GM21526 (cell line): ENCODE measurements at regions not wholly inside any gene's neighbourhood (a gene's known extent, or its start where the extent isn't known, plus 50 kb on each side); places are given as distances from the start of the nearest gene placed in this dataset.

ENCODE experiments used
- ATAC-seq: cut with Tn5 transposase; IDR thresholded peaks from one replicate; pipeline ENCODE4 v1.9.1; 2021; ENCODE audit warnings: moderate library complexity; ENCODE audit not compliant: unreplicated experiment, low FRiP score

DNA sequence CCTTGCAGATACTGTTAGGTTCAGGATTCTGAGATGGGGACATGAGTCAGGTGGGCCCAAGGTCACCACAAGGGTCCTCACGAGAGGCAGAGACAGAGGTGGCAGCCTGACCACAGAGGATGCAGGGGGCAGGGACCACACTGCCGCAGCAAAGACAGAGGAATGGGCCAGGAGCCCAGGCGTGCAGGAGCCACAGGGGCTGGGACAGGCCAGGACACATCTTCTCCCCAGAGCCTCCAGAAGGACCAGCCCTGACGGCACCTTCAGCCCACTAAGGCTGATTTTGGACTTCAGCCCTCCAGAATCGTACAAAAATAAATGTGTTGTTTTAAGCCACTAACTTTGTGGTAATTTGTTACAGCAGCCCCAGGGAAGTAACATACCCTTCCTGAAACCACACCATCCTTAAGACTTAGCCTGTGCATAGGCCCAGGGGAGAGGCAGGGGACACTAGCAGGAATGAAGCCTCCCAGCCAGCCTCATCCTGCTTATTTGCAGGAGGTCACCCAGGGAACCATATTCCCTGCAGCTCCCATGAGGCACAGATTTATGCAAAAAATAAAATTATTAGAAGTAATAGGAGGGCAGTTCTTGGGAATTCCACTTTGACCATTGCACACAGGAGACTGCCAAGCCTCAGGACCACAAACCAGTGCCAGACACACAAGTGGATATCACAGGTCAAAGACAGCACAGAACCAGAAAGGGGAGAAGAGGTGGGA is 119.3 kb upstream of the CST7 start:
- ATAC-seq: no peak

DNA sequence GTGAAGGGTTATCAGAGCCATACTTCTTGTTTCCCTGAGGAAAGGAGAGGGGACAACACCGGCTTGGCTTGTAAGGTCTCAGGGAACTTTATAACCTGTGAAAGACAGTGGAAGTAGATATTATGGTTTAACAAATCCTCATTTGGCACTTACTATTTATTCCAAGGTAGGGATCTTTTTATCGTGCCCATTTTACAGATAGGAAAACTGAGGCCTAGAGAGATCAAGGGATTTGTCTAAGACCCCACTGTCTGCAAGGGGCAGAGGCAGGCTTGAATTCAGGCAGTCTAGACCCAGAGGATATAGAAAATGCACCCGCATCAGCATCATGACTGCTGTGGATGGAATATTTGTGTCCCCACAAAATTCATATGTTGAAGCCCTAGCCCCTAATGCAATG is 118.4 kb upstream of the CST7 start:
- no peak for ATAC-seq

DNA sequence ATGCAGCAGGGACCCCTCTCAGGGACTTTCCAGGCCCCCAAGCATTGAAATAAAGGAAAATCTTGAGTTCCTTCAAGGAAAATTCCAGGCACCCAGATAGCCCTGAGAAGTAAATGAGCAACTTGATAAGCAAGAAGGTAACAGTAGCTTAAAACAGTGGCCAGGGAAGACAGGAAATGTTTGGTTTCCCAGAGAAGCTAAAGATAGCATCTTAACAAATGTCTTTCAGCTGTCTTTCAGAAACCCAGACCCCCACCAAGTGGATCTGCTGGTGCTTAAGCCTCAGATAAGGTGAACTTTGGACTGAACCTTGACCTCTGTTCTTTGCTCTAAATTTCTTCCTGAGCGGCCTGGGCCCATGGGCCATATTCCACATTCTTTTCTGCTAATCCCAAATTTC is 117.8 kb upstream of the CST7 start:
- no peak for ATAC-seq

- ATAC-seq: no peak
Measured at GRCh38 chr20:24832518-24832917, 116.6 kb upstream of the CST7 start.

- no peak for ATAC-seq
Measured at GRCh38 chr20:24833592-24833991, 115.5 kb upstream of the CST7 start.

DNA sequence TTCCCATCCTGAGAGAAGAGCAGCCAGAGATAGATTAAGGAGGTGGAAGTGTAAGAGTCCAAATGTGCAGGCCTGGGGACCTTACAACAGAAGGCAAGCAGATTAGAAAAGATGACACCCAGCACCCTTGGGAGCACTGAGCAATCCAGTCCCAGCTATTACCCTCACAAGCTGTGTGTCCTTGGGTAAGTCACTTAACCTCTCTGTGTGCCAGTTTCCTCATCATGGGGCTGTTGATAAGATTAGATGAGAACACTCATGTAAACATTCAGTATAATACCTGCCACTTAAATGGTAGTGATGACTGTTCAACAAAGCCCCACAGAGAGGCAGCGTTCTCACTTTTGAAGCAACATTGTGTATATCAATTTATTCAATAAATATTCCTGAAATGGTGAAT is 114.8 kb upstream of the CST7 start:
- ATAC-seq: no peak

DNA sequence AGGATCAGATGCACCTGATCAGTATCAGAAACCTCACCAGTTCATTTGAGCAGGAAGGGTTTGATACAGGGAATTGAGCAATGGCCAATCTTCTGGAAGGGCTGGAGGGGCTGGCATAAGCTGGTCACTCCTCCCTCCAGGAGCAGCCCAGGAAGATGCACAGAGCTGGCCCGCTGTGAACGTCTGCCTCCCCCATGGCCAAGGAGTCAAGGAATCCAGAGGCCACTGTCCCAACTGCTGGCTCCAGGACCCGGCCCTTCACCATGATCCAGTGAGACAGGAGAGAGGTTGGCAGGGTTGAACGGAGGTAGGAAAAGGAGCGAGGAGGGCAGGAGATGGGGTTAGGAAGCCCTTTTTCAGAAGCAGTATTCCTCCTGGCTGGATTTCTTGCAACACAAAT is 113.9 kb upstream of the CST7 start:
- no peak for ATAC-seq

- ATAC-seq: no peak
Measured at GRCh38 chr20:24836041-24836533, 113.0 kb upstream of the CST7 start.

GRCh38 chr20:24836661-24837299 is 112.3 kb upstream of the CST7 start:
- ATAC-seq: no peak

DNA sequence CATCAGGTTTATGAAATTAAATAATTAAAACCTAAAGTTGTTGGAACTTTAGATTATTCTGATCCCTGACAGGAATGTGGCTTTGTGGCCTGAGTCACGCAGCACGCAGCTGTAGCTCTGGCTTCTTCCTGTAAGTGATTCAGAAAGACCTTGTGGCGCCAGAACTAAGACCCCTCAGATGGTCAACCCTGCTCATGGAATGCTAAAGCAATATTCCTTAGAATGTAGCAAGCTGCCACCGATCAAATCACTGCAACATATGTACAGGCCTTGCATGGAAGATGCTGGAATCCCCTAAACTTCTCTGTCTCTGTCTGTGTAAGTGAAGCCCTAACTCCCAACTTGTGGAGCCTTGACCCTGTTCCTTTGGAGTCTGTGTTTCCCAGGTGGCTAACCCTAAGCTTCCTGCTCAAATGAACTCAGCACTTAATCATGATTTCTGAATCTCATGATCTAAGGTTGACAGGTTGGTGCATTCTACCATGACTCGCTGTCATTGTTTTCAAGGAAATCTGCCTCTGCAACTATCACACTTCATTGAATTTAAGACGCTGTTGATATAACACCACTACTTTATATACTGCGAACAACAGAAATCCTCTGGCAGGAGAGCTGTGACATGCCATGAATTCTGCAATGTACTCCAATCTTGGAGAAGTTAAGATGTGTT is 111.2 kb upstream of the CST7 start:
- no peak for ATAC-seq

DNA sequence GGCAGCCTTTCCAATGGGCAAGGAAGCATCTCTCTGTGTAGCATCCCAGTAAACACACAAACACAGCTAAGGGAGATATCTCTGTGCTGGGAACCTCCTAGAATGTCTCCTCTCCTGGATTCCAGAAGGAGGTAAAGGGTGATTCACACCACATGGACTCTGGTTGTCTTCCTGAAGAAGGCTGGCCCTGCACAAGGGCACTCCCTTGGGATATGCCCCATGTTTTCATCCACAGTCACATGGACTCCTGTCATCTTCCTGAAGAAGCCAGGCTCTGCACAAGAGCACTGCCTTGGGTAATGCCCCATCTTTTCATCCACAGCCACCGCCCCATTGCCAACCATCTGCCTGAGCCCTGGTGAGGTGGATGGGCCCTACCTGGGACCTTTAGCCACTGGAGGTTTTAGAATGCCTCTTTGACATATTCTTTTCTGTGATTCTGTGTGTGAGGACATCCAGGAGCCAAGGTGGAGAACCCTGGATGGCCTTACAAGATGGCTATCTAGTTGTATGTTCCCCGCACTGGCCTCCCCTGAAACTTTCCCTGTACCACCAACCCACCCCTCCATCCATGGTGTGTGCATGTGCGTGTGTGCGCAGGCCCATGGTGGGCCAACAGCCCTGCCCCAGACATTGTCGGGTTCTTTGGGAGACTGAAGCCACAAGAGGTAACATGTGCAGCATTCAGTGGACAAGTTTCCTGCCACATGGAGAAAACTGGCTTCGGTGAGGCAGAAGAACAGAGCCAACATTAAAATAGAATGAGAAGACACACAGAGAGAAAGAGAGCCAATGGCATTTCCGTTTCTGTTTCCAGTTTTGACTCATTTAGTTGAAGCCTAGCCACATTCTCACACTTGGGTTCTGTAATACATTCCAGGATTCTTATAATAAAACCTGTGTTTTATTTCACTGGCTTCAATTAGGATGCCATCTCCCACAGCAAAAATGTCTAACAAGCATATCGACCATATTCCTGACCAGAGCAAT is 110.2 kb upstream of the CST7 start:
- no peak for ATAC-seq

DNA sequence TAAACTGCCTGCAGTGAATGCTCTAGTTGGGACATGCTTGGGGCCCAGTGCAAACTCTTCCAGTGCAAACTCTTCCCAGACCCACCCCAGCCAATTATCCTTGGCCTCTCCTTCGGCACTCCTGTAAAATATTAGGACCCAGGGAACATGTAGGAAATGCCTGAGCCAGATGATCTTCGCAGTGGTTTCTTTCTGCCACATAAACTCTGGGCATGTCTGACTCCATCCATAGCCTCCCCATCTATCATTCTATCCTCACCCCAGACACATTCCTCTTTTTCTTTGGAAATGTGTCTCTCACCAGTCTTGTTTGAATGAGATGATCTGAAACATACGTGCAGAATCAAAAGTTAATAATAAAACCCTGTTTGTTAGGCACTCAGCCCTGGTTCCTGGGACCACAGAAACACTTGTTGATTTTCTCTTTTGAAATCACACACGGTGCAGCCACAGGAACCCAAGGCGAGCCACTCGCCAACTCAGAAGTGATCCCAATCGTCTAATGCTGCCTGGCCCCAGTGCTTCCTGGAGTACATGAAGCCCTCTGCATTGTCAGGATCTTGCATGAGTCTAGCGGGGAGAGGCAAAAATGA is 108.9 kb upstream of the CST7 start:
- no peak for ATAC-seq

- no peak for ATAC-seq
Measured at GRCh38 chr20:24842274-24842917, 106.7 kb upstream of the CST7 start.

GRCh38 chr20:24842918-24843715 is 106.0 kb upstream of the CST7 start:
- peak; percentile 95 for ATAC-seq

- no peak for ATAC-seq
Measured at GRCh38 chr20:24850176-24850575, 98.9 kb upstream of the CST7 start.

- no peak for ATAC-seq
Measured at GRCh38 chr20:24851346-24852019, 97.6 kb upstream of the CST7 start.

- no peak for ATAC-seq
Measured at GRCh38 chr20:24853916-24854315, 95.2 kb upstream of the CST7 start.

DNA sequence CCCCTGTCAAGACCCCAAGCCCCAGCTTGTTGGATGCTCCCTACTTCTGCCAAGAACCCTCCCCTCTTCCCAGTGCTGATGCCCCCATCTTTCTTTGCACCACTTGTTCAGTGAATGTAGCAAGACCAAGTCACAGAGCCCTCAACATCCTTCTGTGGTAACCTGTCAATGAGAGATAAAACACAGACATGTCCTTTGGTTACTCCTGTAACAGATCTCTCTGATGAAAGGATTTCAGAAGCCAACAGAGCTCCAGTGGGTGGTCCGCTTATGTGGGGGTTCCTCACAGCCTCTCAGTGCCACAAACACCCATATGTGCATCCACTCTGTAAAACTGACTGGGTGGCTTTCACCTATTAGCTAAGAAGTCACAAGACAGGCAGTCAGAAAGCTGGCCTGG is 93.2 kb upstream of the CST7 start:
- no peak for ATAC-seq
